Uterus (tissue), 3 donors: ENCODE measurements at regions not wholly inside any gene's neighbourhood (a gene's known extent, or its start where the extent isn't known, plus 50 kb on each side); places are given as distances from the start of the nearest gene placed in this dataset.

ENCODE experiments used
- DNase-seq, 2 donors: peaks; one replicate each; pipeline ENCODE4 v3.0.0-alpha.2; 2019 to 2020
- H3K27ac ChIP-seq, 2 donors: fragments of 200-600 bp; sonication (generic); 1 replicate in 1 of 2; 2 replicates in 1 of 2; pipeline ENCODE4 v1.5.1; 2016 to 2018
- H3K27me3 ChIP-seq, 2 donors: fragments of 200-600 bp; sonication (generic); one replicate each; pipeline ENCODE4 v1.5.1; 2018 to 2019; ENCODE audit warnings: control low read depth in 1 of 2
- H3K36me3 ChIP-seq, 2 donors: fragments of 200-600 bp; sonication (generic); one replicate each; pipeline ENCODE4 v1.5.1; 2019; ENCODE audit warnings: control low read depth in 1 of 2
- H3K4me1 ChIP-seq, 2 donors: fragments of 200-600 bp; sonication (generic); one replicate each; pipeline ENCODE4 v1.5.1; 2018 to 2019; ENCODE audit warnings: control low read depth in 1 of 2
- H3K4me3 ChIP-seq, 2 donors: fragments of 200-600 bp; sonication (generic); 1 replicate in 1 of 2; 2 replicates in 1 of 2; pipeline ENCODE4 v1.5.1; 2018 to 2019; ENCODE audit warnings: mild to moderate bottlenecking in 1 of 2
- H3K9me3 ChIP-seq, 2 donors: fragments of 200-600 bp; sonication (generic); one replicate each; pipeline ENCODE4 v1.5.1; 2019; ENCODE audit warnings: control low read depth in 1 of 2
- CTCF ChIP-seq, 4 experiments: fragments of 200-600 bp in 2 of 4; fragments of 450-650 bp in 2 of 4; sonication (generic) in 2 of 4; IDR thresholded peaks; one replicate each; pipeline ENCODE4 v1.5.1; 2016 to 2019; ENCODE audit warnings: antibody characterized with exemption in 4 of 4, mild to moderate bottlenecking in 2 of 4, moderate library complexity in 1 of 4
- POLR2A ChIP-seq, 2 donors: fragments of 450-650 bp; IDR thresholded peaks; one replicate each; pipeline ENCODE4 v1.6.1; 2016; ENCODE audit warnings: antibody characterized with exemption in 2 of 2, mild to moderate bottlenecking in 1 of 2, moderate library complexity in 1 of 2
- intact Hi-C: fragments of 100-400 bp; cut with DNase I; formaldehyde crosslinking; loops from one replicate; pipeline ENCODE4 v1.15.1; 2023; ENCODE audit warnings: low total_unique reads
- donor health status: DM: yes; HTN: yes; CAD: no.

- no peak overlapping the region for H3K27ac ChIP-seq
- no peak overlapping the region for H3K4me3 ChIP-seq
- no peaks in the 10 kb centered on the region for H3K36me3 ChIP-seq
- no peaks in the 10 kb centered on the region for H3K9me3 ChIP-seq
- TF ChIP-seq CTCF (IDR thresholded peaks at IDR 0.05), result no peak
- TF ChIP-seq POLR2A (IDR thresholded peaks at IDR 0.05), result no peak
- intact Hi-C loops, result no loop called here
- no peaks in the 10 kb centered on the region for H3K27me3 ChIP-seq
- H3K4me1 ChIP-seq, result no peaks in the 10 kb centered on the region
- DNase-seq, result no peak
Measured at GRCh38 chr1:99455760-99456159, 190.2 kb upstream of the PALMD start.

- Histone ChIP-seq H3K4me3 (no peak overlapping the region), H3K36me3 (no peaks in the 10 kb centered on the region), H3K4me1 (no peaks in the 10 kb centered on the region), H3K27me3 (no peaks in the 10 kb centered on the region), H3K27ac (no peak overlapping the region), H3K9me3 (no peaks in the 10 kb centered on the region)
- no peak for DNase-seq
- TF ChIP-seq POLR2A (IDR thresholded peaks at IDR 0.05) (no peak), CTCF (IDR thresholded peaks at IDR 0.05) (no peak)
- intact Hi-C loops, result no loop called here
Measured at GRCh38 chr1:99456536-99456935, 189.4 kb upstream of the PALMD start.

GRCh38 chr1:99457381-99458165 is 188.3 kb upstream of the PALMD start:
- Histone ChIP-seq H3K27ac (no peak overlapping the region), H3K27me3 (no peaks in the 10 kb centered on the region), H3K4me3 (no peak overlapping the region), H3K9me3 (no peaks in the 10 kb centered on the region), H3K36me3 (no peaks in the 10 kb centered on the region), H3K4me1 (no peaks in the 10 kb centered on the region)
- DNase-seq, result no peak
- TF ChIP-seq CTCF (IDR thresholded peaks at IDR 0.05) (no peak), POLR2A (IDR thresholded peaks at IDR 0.05) (no peak)
- intact Hi-C loops, result no loop called here

- intact Hi-C loops, result no loop called here
- DNase-seq, result no peak
- no peak overlapping the region for H3K27ac ChIP-seq
Measured at GRCh38 chr1:99461499-99461898, 184.4 kb upstream of the PALMD start.

More at GRCh38 chr1:99461499-99461898, 184.4 kb upstream of the PALMD start:
- TF ChIP-seq POLR2A (IDR thresholded peaks at IDR 0.05) (no peak), CTCF (IDR thresholded peaks at IDR 0.05) (no peak)
- Histone ChIP-seq H3K4me1 (no peaks in the 10 kb centered on the region), H3K9me3 (no peaks in the 10 kb centered on the region), H3K27me3 (no peaks in the 10 kb centered on the region), H3K4me3 (no peak overlapping the region), H3K36me3 (no peaks in the 10 kb centered on the region)
